GM19238 (cell line): ENCODE measurements at regions not wholly inside any gene's neighbourhood (a gene's known extent, or its start where the extent isn't known, plus 50 kb on each side); places are given as distances from the start of the nearest gene placed in this dataset.

Experiments used
- DNase-seq: peaks from one replicate; pipeline ENCODE4 v3.0.0; 2011; ENCODE audit warnings: low spot score; ENCODE audit not compliant: insufficient read length

GRCh38 chr18:39648616-39649015 lies 2083.0 kb upstream of the CELF4 start:
- no peak for DNase-seq

GRCh38 chr18:39647627-39648534 lies 2082.3 kb upstream of the CELF4 start:
- DNase-seq: no peak

GRCh38 chr18:39638224-39638623 lies 2072.6 kb upstream of the CELF4 start:
- DNase-seq: no peak

- DNase-seq: no peak
Measured at GRCh38 chr18:39636931-39637330, 2071.3 kb upstream of the CELF4 start.

DNA sequence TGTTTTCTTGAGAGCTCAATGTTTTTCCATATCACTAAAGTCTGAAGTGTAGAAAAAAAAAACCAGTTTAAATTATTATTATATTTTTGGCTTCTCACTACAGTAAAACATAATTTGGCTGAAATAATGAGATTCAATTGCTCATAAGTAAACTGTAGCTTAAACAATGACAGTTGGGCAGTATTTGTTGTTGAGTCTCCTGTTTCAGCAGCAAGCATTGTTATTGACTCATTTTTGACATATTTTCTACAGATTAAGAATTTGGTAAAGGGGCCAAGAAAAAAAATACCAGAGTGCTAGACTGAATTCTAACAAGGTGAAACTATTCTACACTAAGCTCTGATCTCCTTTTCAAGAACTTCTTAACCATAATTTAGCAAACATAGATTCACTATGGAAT lies 2070.4 kb upstream of the CELF4 start:
- DNase-seq: no peak

DNA sequence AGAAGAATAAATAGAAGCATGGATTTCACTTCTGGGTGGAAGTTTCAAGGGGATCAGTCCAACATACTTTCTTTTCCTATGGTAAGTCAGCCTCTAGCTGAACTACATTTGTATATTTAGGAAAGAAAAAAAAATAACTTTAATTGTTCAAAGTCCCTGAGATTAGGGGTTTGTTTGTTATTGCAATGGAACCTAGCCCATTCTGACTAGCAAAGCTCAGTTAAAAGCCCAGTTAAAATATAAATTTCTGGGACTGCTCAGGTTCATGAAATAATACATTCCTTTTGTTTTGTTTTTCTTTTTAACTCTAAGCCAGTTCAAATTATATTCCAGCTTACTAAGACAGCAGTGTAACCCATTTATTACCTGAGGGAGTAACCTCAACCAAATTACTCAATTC lies 2069.6 kb upstream of the CELF4 start:
- no peak for DNase-seq

DNA sequence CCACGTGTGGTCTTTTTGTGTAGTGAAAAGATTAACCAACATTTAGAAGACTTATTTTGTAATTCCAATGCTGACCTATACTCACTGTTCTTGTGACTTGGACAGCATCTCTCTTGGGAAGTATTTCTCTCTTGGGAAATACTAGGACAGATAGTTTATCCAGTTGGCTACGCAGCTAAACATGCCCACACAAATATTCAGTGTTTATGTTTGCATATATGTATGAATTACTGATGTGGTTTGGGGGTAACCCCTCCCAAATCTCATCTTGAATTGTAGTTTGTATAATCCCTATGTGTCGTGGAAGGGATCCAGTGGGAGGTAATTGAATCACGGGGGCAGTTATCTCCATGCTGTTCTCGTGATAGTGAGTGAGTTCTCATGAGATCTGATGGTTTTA lies 2062.3 kb upstream of the CELF4 start:
- no peak for DNase-seq

DNA sequence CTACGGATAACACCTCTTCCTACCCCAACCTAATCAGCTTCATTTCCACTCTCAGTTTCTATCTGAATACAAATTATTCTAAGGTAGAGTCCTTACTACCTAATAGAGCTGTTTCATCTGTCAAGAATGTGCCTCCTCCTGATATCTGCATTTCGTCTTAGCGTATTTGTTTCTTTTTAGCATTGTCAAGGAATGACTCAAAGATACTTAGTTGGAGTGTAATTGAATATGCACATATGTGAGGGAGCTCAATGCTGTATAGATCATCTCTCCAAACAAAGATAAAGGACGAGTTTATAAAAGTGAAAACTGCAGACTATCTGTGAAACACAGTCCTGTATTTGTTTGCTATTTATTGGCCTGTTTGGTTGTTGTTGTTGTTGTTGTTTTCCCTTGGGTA lies 2059.4 kb upstream of the CELF4 start:
- DNase-seq: no peak

GRCh38 chr18:39622431-39622830 lies 2056.8 kb upstream of the CELF4 start:
- no peak for DNase-seq

GRCh38 chr18:39620551-39621168 lies 2055.1 kb upstream of the CELF4 start:
- DNase-seq: no peak

- DNase-seq: no peak
Measured at GRCh38 chr18:39618265-39619003, 2052.8 kb upstream of the CELF4 start.

GRCh38 chr18:39611381-39612100 lies 2045.9 kb upstream of the CELF4 start:
- DNase-seq: no peak

GRCh38 chr18:39607034-39607433 lies 2041.4 kb upstream of the CELF4 start:
- no peak for DNase-seq

- no peak for DNase-seq
Measured at GRCh38 chr18:39604836-39605235, 2039.2 kb upstream of the CELF4 start.

DNA sequence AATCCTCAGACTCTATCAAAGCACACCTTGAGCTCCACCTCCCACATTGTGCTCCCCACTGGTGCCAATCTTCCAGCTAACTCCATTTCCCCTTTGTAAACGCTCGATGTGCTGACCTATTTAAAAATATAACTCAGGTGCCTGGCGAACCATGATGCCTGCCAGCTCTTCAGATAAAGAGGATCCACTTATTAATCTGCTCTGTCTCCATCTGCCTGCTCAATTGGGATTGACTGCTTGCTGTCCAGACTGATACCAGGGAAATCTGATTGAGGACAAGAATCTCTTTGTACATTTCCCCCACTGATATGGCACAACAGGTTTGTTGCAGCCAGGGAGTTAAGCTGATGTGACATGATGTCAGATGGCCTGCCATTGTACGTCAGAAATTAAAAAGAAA lies 2036.5 kb upstream of the CELF4 start:
- no peak for DNase-seq

GRCh38 chr18:39600894-39601293 lies 2035.3 kb upstream of the CELF4 start:
- no peak for DNase-seq

DNA sequence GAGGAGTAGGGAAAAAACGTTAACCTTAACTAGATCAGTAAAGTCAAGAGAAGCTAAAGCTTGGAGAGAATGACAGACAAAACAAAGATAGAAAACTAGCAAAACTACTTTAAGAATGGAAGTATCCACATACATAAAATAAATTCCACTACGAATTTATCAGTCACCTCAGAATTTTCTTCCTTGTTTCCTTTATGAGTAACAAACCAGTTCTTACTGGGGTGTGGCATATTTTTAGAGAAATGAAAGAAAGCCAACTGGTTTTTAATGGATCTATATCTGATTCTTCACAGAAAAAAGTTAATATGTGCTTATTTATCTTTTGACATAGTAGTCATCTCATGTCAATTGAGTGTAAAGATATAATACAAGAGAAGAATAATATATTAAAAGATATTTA lies 2033.7 kb upstream of the CELF4 start:
- no peak for DNase-seq

DNA sequence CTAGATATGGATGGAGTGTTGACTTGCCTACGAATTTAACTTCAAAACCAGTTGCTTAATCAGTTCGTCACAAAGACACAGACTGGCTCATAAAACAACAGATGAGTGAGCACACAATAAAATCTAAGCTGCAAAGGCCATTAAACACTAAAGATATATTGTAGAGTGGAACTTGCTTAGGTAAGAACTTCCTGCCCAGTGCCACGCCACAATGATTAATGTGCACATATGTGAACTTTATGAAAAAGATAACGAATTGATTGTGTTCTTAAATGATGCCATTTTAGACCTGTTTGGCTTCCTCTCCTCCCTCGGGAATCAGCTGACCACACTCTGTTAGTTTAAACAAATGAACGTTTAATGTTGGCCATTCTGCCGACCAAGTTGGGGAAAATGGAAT lies 2031.3 kb upstream of the CELF4 start:
- no peak for DNase-seq

DNA sequence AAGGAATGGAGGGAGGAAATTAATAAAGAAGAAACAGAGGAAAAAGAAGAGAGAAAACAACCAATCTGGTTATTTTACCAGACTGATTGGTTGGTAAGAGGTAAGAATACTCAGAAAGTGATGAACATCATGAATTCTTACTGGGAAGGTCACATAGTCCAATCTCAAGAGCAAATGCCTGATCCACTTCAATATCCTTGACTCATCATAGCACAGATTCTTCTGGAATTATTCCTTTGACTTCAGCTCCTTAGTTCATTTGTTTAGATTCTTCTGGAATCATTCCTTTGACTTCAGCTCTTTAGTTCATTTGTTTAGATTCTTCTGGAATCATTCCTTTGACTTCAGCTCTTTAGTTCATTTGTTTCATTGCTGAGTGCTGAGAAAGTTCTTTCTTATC lies 2030.6 kb upstream of the CELF4 start:
- no peak for DNase-seq

GRCh38 chr18:39594206-39594605 lies 2028.6 kb upstream of the CELF4 start:
- DNase-seq: no peak

GRCh38 chr18:39591649-39592048 lies 2026.1 kb upstream of the CELF4 start:
- DNase-seq: no peak

DNA sequence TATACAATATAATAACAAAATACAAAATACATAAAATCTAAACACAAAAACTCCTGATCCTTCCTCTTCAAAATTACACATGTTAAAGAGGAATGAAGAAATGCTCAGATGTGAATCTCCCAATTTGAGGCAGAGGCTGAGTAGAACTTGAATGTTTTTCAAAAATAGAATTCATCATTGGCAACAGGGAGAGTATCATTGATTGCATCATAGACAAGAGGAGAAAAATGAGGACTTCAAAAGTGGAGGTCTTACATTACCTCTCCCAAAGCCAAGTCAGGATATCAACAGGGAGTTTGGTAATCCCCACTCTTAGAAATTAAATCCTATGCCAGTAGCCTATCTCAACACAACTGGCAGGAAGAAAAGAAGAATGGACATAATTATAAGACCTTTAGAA lies 2023.9 kb upstream of the CELF4 start:
- no peak for DNase-seq
